ENCODE measurements at regions not wholly inside any gene's neighbourhood (a gene's known extent, or its start where the extent isn't known, plus 50 kb on each side); places are given as distances from the start of the nearest gene placed in this dataset.

DNA sequence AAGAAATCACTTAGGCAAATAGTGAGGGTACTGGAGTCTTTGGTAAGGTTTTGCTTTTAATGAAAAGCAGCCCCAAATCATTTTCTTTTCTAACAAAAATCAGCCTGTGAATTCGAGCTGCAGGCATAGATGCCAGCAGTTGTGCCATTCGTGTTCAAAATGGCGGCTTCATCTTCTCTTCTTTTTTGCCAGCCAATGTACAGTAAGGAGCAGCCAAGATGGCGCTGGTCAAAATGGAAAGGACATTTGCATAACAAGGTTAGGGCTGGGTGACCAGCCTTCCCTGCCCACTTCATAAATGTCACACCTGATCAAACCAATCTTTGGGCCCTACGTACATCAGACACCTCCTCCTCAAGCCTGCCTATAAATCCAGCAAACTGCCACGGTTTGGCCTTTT lies 100.2 kb upstream of the RGS1 start:
- TF ChIP-seq EZH2phosphoT487 (IDR thresholded peaks at IDR 0.05; ENCODE audit: low read length) = no peak
- TF ChIP-seq, protein P1, sequence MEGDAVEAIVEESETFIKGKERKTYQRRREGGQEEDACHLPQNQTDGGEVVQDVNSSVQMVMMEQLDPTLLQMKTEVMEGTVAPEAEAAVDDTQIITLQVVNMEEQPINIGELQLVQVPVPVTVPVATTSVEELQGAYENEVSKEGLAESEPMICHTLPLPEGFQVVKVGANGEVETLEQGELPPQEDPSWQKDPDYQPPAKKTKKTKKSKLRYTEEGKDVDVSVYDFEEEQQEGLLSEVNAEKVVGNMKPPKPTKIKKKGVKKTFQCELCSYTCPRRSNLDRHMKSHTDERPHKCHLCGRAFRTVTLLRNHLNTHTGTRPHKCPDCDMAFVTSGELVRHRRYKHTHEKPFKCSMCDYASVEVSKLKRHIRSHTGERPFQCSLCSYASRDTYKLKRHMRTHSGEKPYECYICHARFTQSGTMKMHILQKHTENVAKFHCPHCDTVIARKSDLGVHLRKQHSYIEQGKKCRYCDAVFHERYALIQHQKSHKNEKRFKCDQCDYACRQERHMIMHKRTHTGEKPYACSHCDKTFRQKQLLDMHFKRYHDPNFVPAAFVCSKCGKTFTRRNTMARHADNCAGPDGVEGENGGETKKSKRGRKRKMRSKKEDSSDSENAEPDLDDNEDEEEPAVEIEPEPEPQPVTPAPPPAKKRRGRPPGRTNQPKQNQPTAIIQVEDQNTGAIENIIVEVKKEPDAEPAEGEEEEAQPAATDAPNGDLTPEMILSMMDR (IDR thresholded peaks at IDR 0.05; ENCODE audit: low read length) = no peak

Data from MM.1S (cell line).